Endothelial cell (in vitro differentiated cells): ENCODE measurements at regions not wholly inside any gene's neighbourhood (a gene's known extent, or its start where the extent isn't known, plus 50 kb on each side); places are given as distances from the start of the nearest gene placed in this dataset.

Source experiments
- DNase-seq: peaks from one replicate; pipeline ENCODE4 v3.0.0; 2021; ENCODE audit warnings: low spot score
- H3K27ac Mint-ChIP-seq: one replicate; pipeline ENCODE4 v1.8.0; 2021; ENCODE audit warnings: mixed read lengths, inconsistent platforms; ENCODE audit not compliant: unreplicated experiment
- H3K27me3 Mint-ChIP-seq: one replicate; pipeline ENCODE4 v1.8.0; 2021; ENCODE audit warnings: mild to moderate bottlenecking, moderate library complexity, mixed read lengths, inconsistent platforms; ENCODE audit not compliant: unreplicated experiment
- H3K36me3 Mint-ChIP-seq: one replicate; pipeline ENCODE4 v1.8.0; 2021; ENCODE audit warnings: mild to moderate bottlenecking, low read depth, mixed read lengths, inconsistent platforms; ENCODE audit not compliant: unreplicated experiment
- H3K4me1 Mint-ChIP-seq: one replicate; pipeline ENCODE4 v1.8.0; 2021; ENCODE audit warnings: mild to moderate bottlenecking, mixed read lengths, inconsistent platforms; ENCODE audit not compliant: unreplicated experiment
- H3K4me3 Mint-ChIP-seq: one replicate; pipeline ENCODE4 v1.8.0; 2021; ENCODE audit warnings: mild to moderate bottlenecking, mixed read lengths, inconsistent platforms; ENCODE audit not compliant: unreplicated experiment
- H3K9me3 Mint-ChIP-seq: one replicate; pipeline ENCODE4 v1.8.0; 2021; ENCODE audit warnings: mixed read lengths, inconsistent platforms; ENCODE audit not compliant: unreplicated experiment
- TF ChIP-seq, protein P1 (sequence below): fragments of 200-600 bp; sonication (generic); IDR thresholded peaks from one replicate; pipeline ENCODE4 v1.5.0; 2021; ENCODE audit warnings: antibody characterized with exemption; ENCODE audit not compliant: unreplicated experiment

DNA sequence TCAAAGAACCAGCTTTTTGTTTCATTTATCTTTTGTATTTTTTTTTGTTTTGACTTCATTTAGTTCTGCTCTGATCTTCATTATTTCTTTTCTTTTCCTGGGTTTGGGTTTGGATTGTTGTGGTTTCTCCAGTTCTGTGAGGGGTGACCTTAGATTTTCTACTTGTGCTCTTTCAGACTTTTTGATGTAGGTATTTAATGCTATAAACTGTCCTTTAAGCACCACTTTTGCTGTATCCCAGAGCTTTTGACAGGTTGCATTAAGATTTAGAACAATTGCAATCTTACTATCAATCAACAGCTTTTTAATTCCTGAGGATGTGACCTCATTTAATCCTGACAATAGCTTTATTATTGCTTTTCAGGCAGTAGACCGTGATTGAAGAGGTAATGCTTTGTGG, 94.3 kb downstream of the ZNF280B start:
- TF ChIP-seq, protein P1, sequence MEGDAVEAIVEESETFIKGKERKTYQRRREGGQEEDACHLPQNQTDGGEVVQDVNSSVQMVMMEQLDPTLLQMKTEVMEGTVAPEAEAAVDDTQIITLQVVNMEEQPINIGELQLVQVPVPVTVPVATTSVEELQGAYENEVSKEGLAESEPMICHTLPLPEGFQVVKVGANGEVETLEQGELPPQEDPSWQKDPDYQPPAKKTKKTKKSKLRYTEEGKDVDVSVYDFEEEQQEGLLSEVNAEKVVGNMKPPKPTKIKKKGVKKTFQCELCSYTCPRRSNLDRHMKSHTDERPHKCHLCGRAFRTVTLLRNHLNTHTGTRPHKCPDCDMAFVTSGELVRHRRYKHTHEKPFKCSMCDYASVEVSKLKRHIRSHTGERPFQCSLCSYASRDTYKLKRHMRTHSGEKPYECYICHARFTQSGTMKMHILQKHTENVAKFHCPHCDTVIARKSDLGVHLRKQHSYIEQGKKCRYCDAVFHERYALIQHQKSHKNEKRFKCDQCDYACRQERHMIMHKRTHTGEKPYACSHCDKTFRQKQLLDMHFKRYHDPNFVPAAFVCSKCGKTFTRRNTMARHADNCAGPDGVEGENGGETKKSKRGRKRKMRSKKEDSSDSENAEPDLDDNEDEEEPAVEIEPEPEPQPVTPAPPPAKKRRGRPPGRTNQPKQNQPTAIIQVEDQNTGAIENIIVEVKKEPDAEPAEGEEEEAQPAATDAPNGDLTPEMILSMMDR = no peak
- Mint-ChIP-seq H3K9me3 (no peaks in the 10 kb centered on the region), H3K4me3 (no peak overlapping the region), H3K36me3 (no peaks in the 10 kb centered on the region), H3K4me1 (no peaks in the 10 kb centered on the region), H3K27me3 (peaks cover 5% of the 10 kb centered on the region), H3K27ac (no peak overlapping the region)
- no peak for DNase-seq

DNA sequence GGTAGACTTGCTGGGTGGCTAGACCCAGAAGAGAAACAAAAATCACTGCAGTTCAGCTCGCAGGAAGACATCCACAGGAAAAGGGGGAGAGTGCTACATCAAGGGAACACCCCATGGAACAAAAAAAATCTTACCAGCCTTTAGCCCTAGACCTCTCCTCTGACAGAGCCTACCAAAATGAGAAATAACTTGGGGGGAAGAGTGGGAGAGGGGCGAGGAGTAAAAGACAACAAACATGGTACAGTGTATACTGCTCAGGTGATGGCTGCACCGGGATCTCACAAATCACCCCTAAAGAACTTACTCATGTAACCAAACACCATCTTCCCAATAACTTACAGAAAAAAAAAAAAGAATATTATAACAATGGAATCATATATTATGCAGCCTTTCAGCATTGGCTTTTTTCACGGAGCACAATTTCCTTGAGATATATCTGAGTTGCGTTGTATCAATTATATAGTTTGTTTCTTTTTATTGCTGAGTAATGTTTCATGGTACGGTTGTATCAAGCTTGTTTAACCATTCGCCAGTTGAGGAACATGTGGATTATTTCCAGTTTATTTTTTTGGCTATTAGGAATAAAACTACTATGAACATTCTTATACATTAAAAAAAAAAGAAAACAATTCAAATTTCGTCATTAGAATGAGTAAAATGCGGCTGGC, 90.9 kb downstream of the ZNF280B start:
- no peaks in the 10 kb centered on the region for H3K9me3 Mint-ChIP-seq
- peaks cover 5% of the 10 kb centered on the region for H3K27me3 Mint-ChIP-seq
- no peaks in the 10 kb centered on the region for H3K4me1 Mint-ChIP-seq
- TF ChIP-seq, protein P1 = no peak
- H3K27ac Mint-ChIP-seq = no peak overlapping the region
- no peak for DNase-seq
- no peak overlapping the region for H3K4me3 Mint-ChIP-seq
- H3K36me3 Mint-ChIP-seq = no peaks in the 10 kb centered on the region

DNA sequence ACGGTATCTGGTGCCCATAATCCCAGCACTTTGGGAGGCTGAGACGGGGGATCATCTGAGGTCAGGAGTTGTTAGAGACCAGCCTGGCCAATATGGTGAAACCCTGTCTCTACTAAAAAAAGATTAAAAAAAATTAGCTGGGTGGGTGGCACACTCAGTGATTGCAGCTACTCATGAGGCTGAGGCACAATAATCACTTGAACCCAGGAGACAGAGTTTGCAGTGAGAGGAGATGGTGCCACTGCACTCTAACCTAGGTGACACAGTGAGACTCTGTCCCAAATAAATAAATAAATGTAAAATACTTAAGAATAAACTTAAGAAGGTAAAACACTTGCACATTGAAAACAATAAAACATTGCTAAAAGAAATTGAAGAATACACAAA, 90.4 kb downstream of the ZNF280B start:
- DNase-seq = no peak
- Mint-ChIP-seq H3K4me1 (no peaks in the 10 kb centered on the region), H3K9me3 (no peaks in the 10 kb centered on the region), H3K4me3 (no peak overlapping the region), H3K36me3 (no peaks in the 10 kb centered on the region), H3K27ac (no peak overlapping the region), H3K27me3 (peaks cover 5% of the 10 kb centered on the region)
- TF ChIP-seq, protein P1 = no peak

DNA sequence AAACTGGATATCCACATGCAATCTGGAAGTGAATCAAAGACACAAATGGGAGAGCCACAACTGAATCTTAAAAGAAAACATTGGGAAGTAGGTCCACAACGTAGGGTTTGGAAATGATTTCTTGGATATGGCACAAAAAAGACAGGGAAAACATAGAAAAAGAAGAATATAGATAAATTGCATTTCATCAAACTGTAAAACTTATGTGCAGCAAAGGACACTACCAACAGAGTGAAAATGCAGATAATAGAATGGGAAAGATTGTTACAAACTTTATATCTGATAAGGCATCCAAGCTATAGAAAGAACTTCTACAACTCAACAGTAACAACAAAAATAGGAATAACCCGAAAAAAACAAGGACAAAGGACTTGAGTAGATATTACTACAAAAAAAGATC, 89.6 kb downstream of the ZNF280B start:
- Mint-ChIP-seq H3K27me3 (peaks cover 6% of the 10 kb centered on the region), H3K27ac (no peak overlapping the region), H3K9me3 (no peaks in the 10 kb centered on the region), H3K36me3 (no peaks in the 10 kb centered on the region), H3K4me3 (no peak overlapping the region), H3K4me1 (no peaks in the 10 kb centered on the region)
- no peak for DNase-seq
- TF ChIP-seq, protein P1 = no peak

DNA sequence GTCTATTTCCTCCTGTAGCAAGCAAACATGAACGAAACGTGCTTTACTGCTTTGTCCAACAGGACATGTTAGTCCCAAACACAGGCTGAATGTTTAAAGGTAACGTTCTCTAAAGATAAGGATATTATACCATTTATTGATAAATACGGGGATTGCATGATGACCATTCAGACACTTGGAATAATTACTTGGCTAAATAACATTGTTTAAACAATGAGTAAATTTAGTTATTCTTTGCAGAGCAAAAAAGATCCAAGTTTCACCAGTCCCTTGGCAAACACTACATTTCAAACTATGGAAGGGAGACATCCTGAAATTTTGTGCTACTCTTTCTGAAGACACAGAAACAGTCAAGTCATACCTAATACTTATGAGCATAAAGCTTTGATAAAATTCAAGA, 88.0 kb downstream of the ZNF280B start:
- TF ChIP-seq, protein P1 = no peak
- Mint-ChIP-seq H3K27me3 (peaks cover 6% of the 10 kb centered on the region), H3K4me3 (no peak overlapping the region), H3K4me1 (peaks cover 3% of the 10 kb centered on the region), H3K36me3 (no peaks in the 10 kb centered on the region), H3K27ac (no peak overlapping the region), H3K9me3 (no peaks in the 10 kb centered on the region)
- no peak for DNase-seq
